Right lung (tissue), 2 donors: ENCODE measurements at regions not wholly inside any gene's neighbourhood (a gene's known extent, or its start where the extent isn't known, plus 50 kb on each side); places are given as distances from the start of the nearest gene placed in this dataset.
"Not testable (repeated sequence)": the region's sequence is repeated elsewhere in the genome, so short reads cannot be mapped to it uniquely, and the experiment has no call there.

Source experiments
- DNase-seq, 2 donors: peaks; one replicate each; pipeline ENCODE4 v3.0.0-alpha.2; 2013

DNA sequence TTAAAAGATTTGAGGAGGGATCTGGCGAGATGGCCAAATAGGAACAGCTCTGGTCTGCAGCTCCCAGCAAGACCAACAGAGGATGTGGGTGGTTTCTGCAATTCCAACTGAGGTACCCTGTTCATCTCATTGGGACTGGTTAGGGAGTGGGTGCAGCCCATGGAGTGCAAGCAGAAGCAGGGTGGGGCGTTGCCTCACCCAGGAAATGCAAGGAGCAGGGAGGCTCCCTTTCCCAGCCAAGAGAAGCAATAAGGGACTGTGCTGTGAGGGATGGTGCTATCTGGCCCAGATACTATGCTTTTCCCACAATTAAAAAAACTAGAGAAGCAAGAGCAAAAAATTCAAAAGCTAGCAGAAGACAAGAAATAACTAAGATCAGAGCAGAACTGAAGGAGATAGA is 318.4 kb downstream of the PPP1R3A start:
- DNase-seq = not testable (repeated sequence)

DNA sequence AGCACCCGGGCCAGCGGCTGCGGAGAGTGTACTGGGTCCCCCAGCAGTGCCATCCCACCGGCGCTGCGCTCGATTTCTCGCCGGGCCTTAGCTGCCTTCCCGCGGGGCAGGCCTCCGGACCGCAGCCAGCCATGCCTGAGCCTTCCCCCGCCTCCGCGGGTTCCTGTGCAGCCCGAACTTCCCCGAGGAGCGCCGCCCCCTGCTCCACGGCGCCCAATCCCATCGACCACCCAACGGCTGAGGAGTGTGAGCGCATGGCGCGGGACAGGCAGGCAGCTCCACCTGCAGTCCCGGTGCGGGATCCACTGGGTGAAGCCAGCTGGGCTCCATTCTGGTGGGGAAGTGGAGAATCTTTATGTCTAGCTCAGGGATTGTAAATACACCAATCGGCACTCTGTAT is 325.4 kb downstream of the PPP1R3A start:
- DNase-seq = not testable (repeated sequence)

DNA sequence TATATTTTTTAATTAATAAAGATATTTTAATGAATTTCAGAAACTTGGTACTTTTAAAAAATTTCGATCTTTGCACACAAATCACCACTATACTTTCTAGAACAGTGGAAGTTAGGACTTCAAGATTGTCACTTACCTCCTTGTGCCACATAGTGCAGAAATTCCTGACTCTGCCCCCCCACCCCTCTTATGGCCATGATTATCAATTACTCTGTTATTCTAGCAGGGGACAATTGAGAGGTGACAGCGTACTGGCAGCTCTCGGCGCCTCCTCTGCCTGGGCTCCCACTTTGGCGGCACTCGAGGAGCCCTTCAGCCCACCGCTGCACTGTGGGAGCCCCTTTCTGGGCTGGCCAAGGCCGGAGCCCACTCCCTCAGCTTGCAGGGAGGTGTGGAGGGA is 325.9 kb downstream of the PPP1R3A start:
- not testable (repeated sequence) for DNase-seq

DNA sequence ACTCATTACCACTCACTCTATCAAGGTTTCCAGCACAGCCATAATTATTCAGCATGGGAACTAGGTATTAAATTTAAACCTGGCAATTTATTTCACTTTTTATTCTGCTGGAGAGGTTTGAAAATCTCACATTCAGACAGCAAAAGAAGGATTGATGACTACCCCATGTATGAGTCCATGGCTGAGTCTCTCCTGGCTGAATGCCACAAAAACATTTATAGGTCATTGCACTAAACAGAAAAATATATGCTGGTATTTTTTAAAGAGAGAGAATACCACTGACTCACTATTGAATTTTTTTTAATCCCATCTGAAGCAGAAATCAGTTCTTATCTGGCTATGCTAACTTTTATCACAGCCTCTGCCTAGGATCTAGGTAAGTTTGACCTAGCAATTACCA is 336.3 kb downstream of the PPP1R3A start:
- no peak for DNase-seq

GRCh38 chr7:113563257-113563656 is 355.6 kb downstream of the PPP1R3A start:
- not testable (repeated sequence) for DNase-seq

- no peak for DNase-seq
Observed at GRCh38 chr7:113562801-113563200, 356.0 kb downstream of the PPP1R3A start.

- DNase-seq = no peak
Observed at GRCh38 chr7:113562242-113562641, 356.6 kb downstream of the PPP1R3A start.

GRCh38 chr7:113561446-113561845 is 357.4 kb downstream of the PPP1R3A start:
- DNase-seq = no peak

GRCh38 chr7:113550966-113551365 is 367.8 kb downstream of the PPP1R3A start:
- DNase-seq = no peak

DNA sequence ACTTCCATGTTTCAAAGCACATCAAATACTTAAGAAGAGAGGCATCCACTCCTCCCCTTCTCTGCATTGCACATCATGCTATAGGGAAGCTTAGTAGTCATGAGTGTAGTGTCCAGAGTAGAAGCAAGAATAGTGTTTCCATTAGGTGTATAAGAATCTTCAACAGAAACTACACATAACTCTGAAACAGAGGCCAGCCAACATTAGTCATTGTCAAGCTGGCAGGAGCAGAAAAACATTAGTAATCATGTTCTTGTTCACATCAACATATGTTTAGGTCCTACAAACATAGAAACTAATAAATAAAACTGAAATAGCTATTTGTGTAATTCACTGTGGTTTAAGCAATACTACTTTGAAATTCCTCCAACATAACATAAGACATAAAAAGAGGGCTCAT is 370.2 kb downstream of the PPP1R3A start:
- DNase-seq = no peak

DNA sequence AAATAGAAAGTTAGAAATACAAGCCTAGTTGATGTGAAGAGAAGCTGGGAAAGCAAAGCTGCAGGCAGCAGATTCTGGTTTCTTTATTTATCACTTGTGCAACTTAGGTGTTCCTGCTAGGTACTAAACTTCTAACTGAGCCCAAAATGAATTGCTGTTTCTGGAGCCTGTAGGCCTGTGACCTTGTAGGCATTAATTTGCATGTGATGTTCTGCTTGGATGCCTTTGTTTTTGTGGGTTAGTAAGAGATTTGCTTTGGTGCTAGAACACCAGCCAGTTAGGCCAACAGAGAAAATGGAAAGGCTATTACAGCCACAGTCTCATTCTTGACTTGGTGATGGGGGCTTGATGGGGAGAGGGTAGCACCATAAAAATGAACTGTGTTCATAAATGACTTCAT is 370.7 kb downstream of the PPP1R3A start:
- DNase-seq = no peak

- DNase-seq = no peak
Observed at GRCh38 chr7:113521468-113521867, 397.3 kb downstream of the PPP1R3A start.

DNA sequence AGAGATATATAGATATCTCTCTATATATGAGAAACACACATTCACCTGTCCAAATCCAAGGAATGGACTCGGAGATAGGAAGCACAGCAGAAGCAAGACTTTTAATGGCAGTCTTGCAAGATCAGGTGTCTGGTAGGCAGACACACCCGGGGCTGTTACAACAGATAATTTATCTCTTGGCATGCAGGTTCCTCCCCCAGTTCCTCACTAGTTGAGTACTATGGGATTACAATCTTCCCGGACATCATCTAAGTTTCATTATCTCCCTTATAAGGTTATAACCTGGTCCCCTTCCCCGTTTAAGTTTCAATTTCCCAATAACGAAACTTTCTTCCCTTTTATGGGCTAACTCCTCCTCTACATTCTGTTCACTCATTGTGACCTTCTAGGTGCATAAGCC is 399.3 kb downstream of the PPP1R3A start:
- DNase-seq = no peak

- no peak for DNase-seq
Observed at GRCh38 chr7:113504691-113505090, 386.3 kb upstream of the SMIM30 start.

DNA sequence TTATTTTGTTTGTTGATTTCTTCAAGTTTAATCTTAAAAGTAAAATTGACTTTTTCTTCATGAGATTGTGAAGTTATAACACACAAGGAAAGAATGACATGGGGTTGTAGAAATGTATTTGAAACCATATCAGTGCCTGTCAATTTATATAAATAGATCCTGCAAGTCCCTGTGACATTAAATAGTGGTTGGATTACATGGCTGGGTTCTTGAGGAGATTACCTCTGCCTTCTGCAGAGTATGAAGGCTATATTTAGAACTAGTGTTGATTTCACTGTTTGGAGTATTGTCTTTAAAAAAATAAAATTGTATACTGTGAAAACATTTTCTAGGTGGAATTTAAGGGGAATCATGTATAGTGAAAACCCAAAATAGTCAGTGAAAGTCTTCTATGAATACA is 385.8 kb upstream of the SMIM30 start:
- DNase-seq = no peak

- not testable (repeated sequence) for DNase-seq
Observed at GRCh38 chr7:113496586-113496985, 378.2 kb upstream of the SMIM30 start.

DNA sequence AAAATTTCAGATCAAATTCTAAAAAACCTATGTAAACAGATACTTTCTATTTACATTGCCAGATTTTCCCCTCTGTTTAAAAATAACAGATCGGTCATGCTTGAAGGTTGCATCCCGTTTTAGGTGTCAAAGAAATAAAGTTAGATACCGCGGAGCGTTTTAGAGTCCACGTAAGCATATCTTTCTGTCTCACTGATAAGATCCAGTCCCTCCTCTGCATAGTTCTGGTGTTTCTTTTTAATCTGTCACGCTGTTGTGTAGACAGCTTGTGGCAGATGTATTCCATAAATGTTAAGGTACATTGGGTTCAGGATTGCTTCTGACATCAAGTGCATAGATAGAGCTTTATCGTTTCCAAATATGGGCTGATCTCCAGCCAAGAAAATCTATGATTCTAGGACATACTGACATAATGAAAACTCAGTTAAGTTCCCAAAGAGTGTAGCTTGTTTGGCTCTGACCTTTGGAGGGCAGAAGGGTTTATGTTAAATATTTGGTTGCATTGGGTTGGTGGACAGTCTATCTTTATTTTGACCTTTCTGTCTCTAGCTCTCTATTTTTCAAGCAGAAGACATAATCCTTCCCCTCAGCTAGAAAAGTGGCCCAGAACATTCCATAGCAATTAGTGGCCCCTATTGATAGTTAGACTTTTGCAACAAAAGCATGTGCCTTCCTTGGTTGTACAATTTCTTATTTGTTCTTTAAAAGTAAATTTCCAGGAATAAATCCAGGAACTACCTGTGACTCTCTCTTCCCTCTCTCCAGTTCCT is 376.6 kb upstream of the SMIM30 start:
- not testable (repeated sequence) for DNase-seq

- DNase-seq = no peak
Observed at GRCh38 chr7:113491305-113491704, 373.0 kb upstream of the SMIM30 start.

- no peak for DNase-seq
Observed at GRCh38 chr7:113487925-113488731, 369.8 kb upstream of the SMIM30 start.

- no peak for DNase-seq
Observed at GRCh38 chr7:113486548-113486947, 368.2 kb upstream of the SMIM30 start.

DNA sequence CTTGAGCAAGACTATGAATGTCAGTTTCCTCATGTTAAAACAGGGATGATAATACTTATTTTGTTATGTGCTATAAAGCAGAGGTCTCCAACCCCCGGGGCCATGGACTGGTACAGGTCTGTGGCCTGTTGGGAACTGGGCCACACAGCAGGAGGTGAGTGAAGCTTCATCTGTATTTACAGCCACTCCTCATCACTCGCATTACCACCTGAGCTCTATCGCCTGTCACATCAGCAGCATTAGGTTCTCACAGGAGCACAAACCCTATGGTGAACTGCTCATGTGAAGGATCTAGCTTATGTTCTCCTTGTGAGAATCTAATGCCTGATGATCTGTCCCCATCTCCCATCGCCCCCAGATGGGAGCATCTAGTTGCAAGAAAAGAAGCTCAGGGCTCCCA is 365.3 kb upstream of the SMIM30 start:
- no peak for DNase-seq

GRCh38 chr7:113480537-113480936 is 362.2 kb upstream of the SMIM30 start:
- no peak for DNase-seq
